Upper lobe of left lung (tissue), 6 donors: ENCODE measurements at regions not wholly inside any gene's neighbourhood (a gene's known extent, or its start where the extent isn't known, plus 50 kb on each side); places are given as distances from the start of the nearest gene placed in this dataset.

ENCODE experiments used
- ATAC-seq, 2 donors: fragments of 200-7000 bp; cut with Tn5 transposase; one replicate each; pipeline ENCODE4 v1.9.1; 2022; ENCODE audit warnings: mild to moderate bottlenecking in 2 of 2, moderate library complexity in 2 of 2; ENCODE audit not compliant: low FRiP score in 2 of 2
- DNase-seq, 2 donors: peaks; one replicate each; pipeline ENCODE4 v3.0.0-alpha.2; 2019 to 2020
- H3K27ac ChIP-seq, 4 donors: fragments of 200-600 bp; sonication (generic); one replicate each; pipeline ENCODE4 v1.5.1; 2016 to 2019
- H3K27me3 ChIP-seq, 4 donors: fragments of 200-600 bp; sonication (generic); one replicate each; pipeline ENCODE4 v1.5.1; 2017 to 2019
- H3K36me3 ChIP-seq, 4 donors: fragments of 200-600 bp; sonication (generic); one replicate each; pipeline ENCODE4 v1.5.1; 2016 to 2019
- H3K4me1 ChIP-seq, 4 donors: fragments of 200-600 bp; sonication (generic); one replicate each; pipeline ENCODE4 v1.5.1; 2018 to 2019
- H3K4me3 ChIP-seq, 4 donors: fragments of 200-600 bp; sonication (generic); one replicate each; pipeline ENCODE4 v1.5.1; 2017 to 2019; ENCODE audit warnings: mild to moderate bottlenecking in 2 of 4, moderate library complexity in 1 of 4
- H3K9me3 ChIP-seq, 4 donors: fragments of 200-600 bp; sonication (generic); one replicate each; pipeline ENCODE4 v1.5.1; 2018 to 2019
- CTCF ChIP-seq, 6 experiments: fragments of 450-650 bp in 4 of 6; fragments of 200-600 bp in 2 of 6; sonication (generic) in 2 of 6; IDR thresholded peaks; one replicate each; pipeline ENCODE4 v1.5.1; 2016 to 2019; ENCODE audit warnings: antibody characterized with exemption in 6 of 6
- EP300 ChIP-seq, 4 donors: sonication (generic); formaldehyde crosslinking; IDR thresholded peaks; one replicate each; pipeline ENCODE4 v1.5.1; 2017; ENCODE audit warnings: antibody characterized with exemption in 4 of 4, control low read depth in 2 of 4
- POLR2A ChIP-seq, 4 donors: fragments of 450-650 bp; IDR thresholded peaks; one replicate each; pipeline ENCODE4 v1.5.1; 2016 to 2017; ENCODE audit warnings: antibody characterized with exemption in 4 of 4, mild to moderate bottlenecking in 2 of 4
- POLR2AphosphoS5 ChIP-seq, 2 donors: sonication (generic); formaldehyde crosslinking; IDR thresholded peaks; one replicate each; pipeline ENCODE4 v1.5.1; 2017; ENCODE audit warnings: antibody characterized with exemption in 2 of 2
- WGBS, 2 donors: methylation state at CpG; one replicate each; pipeline ENCODE4 v1.1.5; 2017 to 2018; 5-methylcytosine and 5-hydroxymethylcytosine counted together
- small RNA-seq, 4 donors: library from RNA; depleted of rRNA; stranded (forward); fragments of <200 nt; gene quantifications; one replicate each; pipeline ENCODE3, GENCODE V24; 2016
- donor health status: DM: no; HTN: no; CAD: no; lungs with moderate emphysema.
- donor health status: DM: no; HTN: yes; CAD: no; lungs with severe emphysema.

- Histone ChIP-seq H3K9me3 (peaks cover 0 to 17% (median 8%) of the 10 kb centered on the region in 4 donors), H3K27ac (no peak overlapping the region), H3K4me1 (no peaks in the 10 kb centered on the region), H3K27me3 (no peaks in the 10 kb centered on the region), H3K36me3 (no peaks in the 10 kb centered on the region), H3K4me3 (no peak overlapping the region)
- WGBS, 2 donors: 89 to 90% methylated on average over 11 to 12 of the region's 14 CpGs
- DNase-seq (peak in 1 of 2 donors; percentile 40), ATAC-seq (no peak)
- no peak for TF ChIP-seq CTCF (IDR thresholded peaks at IDR 0.05)
- no peak for TF ChIP-seq EP300 (IDR thresholded peaks at IDR 0.05)
- no peak for TF ChIP-seq POLR2A (IDR thresholded peaks at IDR 0.05)
- TF ChIP-seq POLR2AphosphoS5 (IDR thresholded peaks at IDR 0.05): no peak
These were observed 68.7 kb downstream of the ZNF727 start for GRCh38 chr7:64113981-64114380.

GRCh38 chr7:64114791-64115190 lies 69.6 kb downstream of the ZNF727 start:
- peak in 1 of 2 donors; percentile 21 for ATAC-seq
- peaks cover 0 to 21% (median 9%) of the 10 kb centered on the region in 4 donors for H3K9me3 ChIP-seq
- no peaks in the 10 kb centered on the region for H3K4me1 ChIP-seq
- H3K27ac ChIP-seq: no peak overlapping the region
- H3K36me3 ChIP-seq: no peaks in the 10 kb centered on the region
- whole genome bisulfite sequencing, 2 donors: 84 to 95% methylated on average over 8 to 9 of the region's 9 CpGs
- TF ChIP-seq EP300 (IDR thresholded peaks at IDR 0.05) (no peak), CTCF (IDR thresholded peaks at IDR 0.05) (no peak), POLR2A (IDR thresholded peaks at IDR 0.05) (no peak), POLR2AphosphoS5 (IDR thresholded peaks at IDR 0.05) (no peak)
- H3K27me3 ChIP-seq: no peaks in the 10 kb centered on the region
- peak in 1 of 2 donors; percentile 40 for DNase-seq
- no peak overlapping the region for H3K4me3 ChIP-seq

- Histone ChIP-seq H3K27me3 (no peaks in the 10 kb centered on the region), H3K36me3 (no peaks in the 10 kb centered on the region), H3K27ac (no peak overlapping the region), H3K4me1 (no peaks in the 10 kb centered on the region), H3K9me3 (peaks cover 0 to 72% (median 21%) of the 10 kb centered on the region in 4 donors), H3K4me3 (no peak overlapping the region)
- WGBS, 2 donors: 68 to 70% methylated on average over 3 of the region's 3 CpGs
- DNase-seq: no peak
- ATAC-seq: no peak
- TF ChIP-seq POLR2A (IDR thresholded peaks at IDR 0.05) (no peak), CTCF (IDR thresholded peaks at IDR 0.05) (no peak), EP300 (IDR thresholded peaks at IDR 0.05) (no peak), POLR2AphosphoS5 (IDR thresholded peaks at IDR 0.05) (no peak)
These were observed 75.3 kb upstream of the ZNF735 start for GRCh38 chr7:64131696-64132095.

Small RNAs in the stretch of these regions (small RNA-seq; reads per million reads assigned to genes)
- 0 reads per million in 4 donors for gene MTND4LP2
